ENCODE measurements at regions not wholly inside any gene's neighbourhood (a gene's known extent, or its start where the extent isn't known, plus 50 kb on each side); places are given as distances from the start of the nearest gene placed in this dataset.
"Not testable (repeated sequence)": the region's sequence is repeated elsewhere in the genome, so short reads cannot be mapped to it uniquely, and the experiment has no call there.

GRCh38 chr9:110095161-110095595 is 112.8 kb downstream of the C9orf152 start:
- DNase-seq (no peak), ATAC-seq (replicated peaks in 1 of 4) (no peak)
- Mint-ChIP-seq H3K4me3 (no peak overlapping the region), H3K4me1 (peaks cover 0 to 7% (median 7%) of the 10 kb centered on the region in 3 donors), H3K27me3 (no peaks in the 10 kb centered on the region), H3K9me3 (no peaks in the 10 kb centered on the region), H3K36me3 (no peaks in the 10 kb centered on the region), H3K27ac (no peak overlapping the region)
- POLR2A ChIA-PET = no interaction called here
- H3K36me3 ChIP-seq (ENCODE audit: control insufficient read depth in 2 of 2, extremely low read depth in 1 of 2, insufficient read depth in 1 of 2, low read length in 1 of 2) = peaks cover 0 to under 1% of the 10 kb centered on the region in 2 donors
- CTCF ChIA-PET = no interaction called here
- H3K27ac ChIP-seq (ENCODE audit: low read length) = no peak overlapping the region
- H3K4me1 ChIP-seq (ENCODE audit: control insufficient read depth in 1 of 2, extremely low read depth in 1 of 2, insufficient read depth in 2 of 2, low read length in 2 of 2) = no peaks in the 10 kb centered on the region
- H3K27me3 ChIP-seq (replicated peaks in 1 of 2; ENCODE audit: control insufficient read depth in 2 of 2, extremely low read depth in 1 of 2, insufficient read depth in 2 of 2, low read length in 1 of 2) = no peaks in the 10 kb centered on the region
- no peaks in the 10 kb centered on the region for H3K9me3 ChIP-seq
- H3K4me3 ChIP-seq (ENCODE audit: control insufficient read depth in 1 of 2, extremely low read depth in 1 of 2, low read length in 1 of 2) = no peak overlapping the region
- WGBS (ENCODE audit: insufficient coverage) = 100% methylated on average over 2 of the region's 2 CpGs

- peaks cover 0 to 7% (median 7%) of the 10 kb centered on the region in 3 donors for H3K4me1 Mint-ChIP-seq
- H3K27me3 Mint-ChIP-seq = no peaks in the 10 kb centered on the region
- peaks cover 0 to 2% of the 10 kb centered on the region in 2 donors for H3K36me3 ChIP-seq (ENCODE audit: control insufficient read depth in 2 of 2, extremely low read depth in 1 of 2, insufficient read depth in 1 of 2, low read length in 1 of 2)
- POLR2A ChIA-PET = no interaction called here
- H3K27ac Mint-ChIP-seq = no peak overlapping the region
- CTCF ChIA-PET = no interaction called here
- no peaks in the 10 kb centered on the region for H3K9me3 Mint-ChIP-seq
- H3K27ac ChIP-seq (ENCODE audit: low read length) = no peak overlapping the region
- H3K27me3 ChIP-seq (replicated peaks in 1 of 2; ENCODE audit: control insufficient read depth in 2 of 2, extremely low read depth in 1 of 2, insufficient read depth in 2 of 2, low read length in 1 of 2) = no peaks in the 10 kb centered on the region
- H3K4me1 ChIP-seq (ENCODE audit: control insufficient read depth in 1 of 2, extremely low read depth in 1 of 2, insufficient read depth in 2 of 2, low read length in 2 of 2) = no peaks in the 10 kb centered on the region
- no peak overlapping the region for H3K4me3 Mint-ChIP-seq
- WGBS (ENCODE audit: insufficient coverage) = no CpG with 5 or more reads among the region's 2 CpGs
- H3K9me3 ChIP-seq = no peaks in the 10 kb centered on the region
- no peak for DNase-seq
- ATAC-seq (replicated peaks in 1 of 4) = no peak
- H3K4me3 ChIP-seq (ENCODE audit: control insufficient read depth in 1 of 2, extremely low read depth in 1 of 2, low read length in 1 of 2) = no peak overlapping the region
- H3K36me3 Mint-ChIP-seq = no peaks in the 10 kb centered on the region
Observed at GRCh38 chr9:110095776-110096175, 112.2 kb downstream of the C9orf152 start.

GRCh38 chr9:110096674-110097073 is 111.3 kb downstream of the C9orf152 start:
- H3K36me3 Mint-ChIP-seq; H3K4me1 ChIP-seq (ENCODE audit: control insufficient read depth in 1 of 2, extremely low read depth in 1 of 2, insufficient read depth in 2 of 2, low read length in 2 of 2); H3K9me3 ChIP-seq; H3K4me1 Mint-ChIP-seq; ATAC-seq (replicated peaks in 1 of 4); H3K27me3 ChIP-seq (replicated peaks in 1 of 2; ENCODE audit: control insufficient read depth in 2 of 2, extremely low read depth in 1 of 2, insufficient read depth in 2 of 2, low read length in 1 of 2); H3K27ac Mint-ChIP-seq; DNase-seq; H3K27ac ChIP-seq (ENCODE audit: low read length); H3K27me3 Mint-ChIP-seq; H3K36me3 ChIP-seq (ENCODE audit: control insufficient read depth in 2 of 2, extremely low read depth in 1 of 2, insufficient read depth in 1 of 2, low read length in 1 of 2); POLR2A ChIA-PET; H3K4me3 ChIP-seq (ENCODE audit: control insufficient read depth in 1 of 2, extremely low read depth in 1 of 2, low read length in 1 of 2); H3K4me3 Mint-ChIP-seq; H3K9me3 Mint-ChIP-seq: not testable (repeated sequence)
- WGBS (ENCODE audit: insufficient coverage) = no CpG with 5 or more reads among the region's 3 CpGs
- CTCF ChIA-PET = interaction anchor here in 1 of 2 donors (0.6 kb wide), 1 partner anchor 36 kb away, joined by 3 read pairs; no protein-coding TSS in a partner anchor

GRCh38 chr9:110099236-110100095 is 108.5 kb downstream of the C9orf152 start:
- DNase-seq = no peak
- H3K27me3 ChIP-seq (replicated peaks in 1 of 2; ENCODE audit: control insufficient read depth in 2 of 2, extremely low read depth in 1 of 2, insufficient read depth in 2 of 2, low read length in 1 of 2) = no peaks in the 10 kb centered on the region
- no peaks in the 10 kb centered on the region for H3K4me1 ChIP-seq (ENCODE audit: control insufficient read depth in 1 of 2, extremely low read depth in 1 of 2, insufficient read depth in 2 of 2, low read length in 2 of 2)
- no peaks in the 10 kb centered on the region for H3K27me3 Mint-ChIP-seq
- no peak overlapping the region for H3K27ac ChIP-seq (ENCODE audit: low read length)
- H3K4me3 Mint-ChIP-seq = no peak overlapping the region
- no peak for ATAC-seq (replicated peaks in 1 of 4)
- no peaks in the 10 kb centered on the region for H3K9me3 ChIP-seq
- H3K27ac Mint-ChIP-seq = no peak overlapping the region
- H3K9me3 Mint-ChIP-seq = no peaks in the 10 kb centered on the region
- H3K36me3 ChIP-seq (ENCODE audit: control insufficient read depth in 2 of 2, extremely low read depth in 1 of 2, insufficient read depth in 1 of 2, low read length in 1 of 2) = peaks cover 0 to 2% of the 10 kb centered on the region in 2 donors
- peaks cover 0 to 6% (median 0%) of the 10 kb centered on the region in 3 donors for H3K4me1 Mint-ChIP-seq
- H3K36me3 Mint-ChIP-seq = peaks cover 4% of the 10 kb centered on the region
- WGBS (ENCODE audit: insufficient coverage) = 89% methylated on average over 1 of the region's 5 CpGs
- ChIA-PET POLR2A (interaction anchor here (0.6 kb wide), 2 partner anchors 157 to 346 kb away, joined by 4 to 10 read pairs; partner anchors contain the start of gene TXN (in 1 of the 2)), CTCF (no interaction called here)
- H3K4me3 ChIP-seq (ENCODE audit: control insufficient read depth in 1 of 2, extremely low read depth in 1 of 2, low read length in 1 of 2) = no peak overlapping the region

GRCh38 chr9:110101531-110102161 is 106.3 kb downstream of the C9orf152 start:
- H3K4me3 Mint-ChIP-seq = no peak overlapping the region
- H3K27me3 Mint-ChIP-seq = no peaks in the 10 kb centered on the region
- 86% methylated on average over 7 of the region's 8 CpGs for WGBS (ENCODE audit: insufficient coverage)
- Histone ChIP-seq H3K4me3 (ENCODE audit: control insufficient read depth in 1 of 2, extremely low read depth in 1 of 2, low read length in 1 of 2) (no peak overlapping the region), H3K27ac (ENCODE audit: low read length) (no peak overlapping the region), H3K27me3 (replicated peaks in 1 of 2; ENCODE audit: control insufficient read depth in 2 of 2, extremely low read depth in 1 of 2, insufficient read depth in 2 of 2, low read length in 1 of 2) (no peaks in the 10 kb centered on the region), H3K9me3 (no peaks in the 10 kb centered on the region), H3K4me1 (ENCODE audit: control insufficient read depth in 1 of 2, extremely low read depth in 1 of 2, insufficient read depth in 2 of 2, low read length in 2 of 2) (no peaks in the 10 kb centered on the region), H3K36me3 (ENCODE audit: control insufficient read depth in 2 of 2, extremely low read depth in 1 of 2, insufficient read depth in 1 of 2, low read length in 1 of 2) (peaks cover 0 to 2% of the 10 kb centered on the region in 2 donors)
- no peak overlapping the region for H3K27ac Mint-ChIP-seq
- H3K4me1 Mint-ChIP-seq = peaks cover 0 to 6% (median 0%) of the 10 kb centered on the region in 3 donors
- H3K9me3 Mint-ChIP-seq = no peaks in the 10 kb centered on the region
- CTCF ChIA-PET = no interaction called here
- POLR2A ChIA-PET = no interaction called here
- no peak for ATAC-seq (replicated peaks in 1 of 4)
- no peak for DNase-seq
- peaks cover 4% of the 10 kb centered on the region for H3K36me3 Mint-ChIP-seq

GRCh38 chr9:110103257-110103656 is 104.7 kb downstream of the C9orf152 start:
- H3K36me3 ChIP-seq (ENCODE audit: control insufficient read depth in 2 of 2, extremely low read depth in 1 of 2, insufficient read depth in 1 of 2, low read length in 1 of 2) = peaks cover 0 to 2% of the 10 kb centered on the region in 2 donors
- no peaks in the 10 kb centered on the region for H3K4me1 ChIP-seq (ENCODE audit: control insufficient read depth in 1 of 2, extremely low read depth in 1 of 2, insufficient read depth in 2 of 2, low read length in 2 of 2)
- WGBS (ENCODE audit: insufficient coverage) = no CpG with 5 or more reads among the region's 2 CpGs
- H3K27me3 ChIP-seq (replicated peaks in 1 of 2; ENCODE audit: control insufficient read depth in 2 of 2, extremely low read depth in 1 of 2, insufficient read depth in 2 of 2, low read length in 1 of 2) = no peaks in the 10 kb centered on the region
- ChIA-PET POLR2A (no interaction called here), CTCF (no interaction called here)
- no peaks in the 10 kb centered on the region for H3K9me3 Mint-ChIP-seq
- DNase-seq = no peak
- H3K36me3 Mint-ChIP-seq = peaks cover 4% of the 10 kb centered on the region
- H3K4me3 ChIP-seq (ENCODE audit: control insufficient read depth in 1 of 2, extremely low read depth in 1 of 2, low read length in 1 of 2) = no peak overlapping the region
- no peak overlapping the region for H3K27ac ChIP-seq (ENCODE audit: low read length)
- H3K27me3 Mint-ChIP-seq = no peaks in the 10 kb centered on the region
- no peak overlapping the region for H3K27ac Mint-ChIP-seq
- no peaks in the 10 kb centered on the region for H3K9me3 ChIP-seq
- peaks cover 0 to 6% (median 0%) of the 10 kb centered on the region in 3 donors for H3K4me1 Mint-ChIP-seq
- no peak overlapping the region for H3K4me3 Mint-ChIP-seq
- no peak for ATAC-seq (replicated peaks in 1 of 4)
